Esophagus muscularis mucosa (tissue), 4 donors: ENCODE measurements at regions not wholly inside any gene's neighbourhood (a gene's known extent, or its start where the extent isn't known, plus 50 kb on each side); places are given as distances from the start of the nearest gene placed in this dataset.

Source experiments
- DNase-seq: peaks from one replicate; pipeline ENCODE4 v3.0.0-alpha.2; 2017; ENCODE audit errors: extremely low spot score
- H3K27ac ChIP-seq, 4 donors: fragments of 200-600 bp; sonication (generic); replicated peaks in 1 of 4; 1 replicate in 3 of 4; 2 replicates in 1 of 4; pipeline ENCODE4 v1.5.1; 2016 to 2019; ENCODE audit warnings: mild to moderate bottlenecking in 1 of 4
- H3K27me3 ChIP-seq, 4 donors: fragments of 200-600 bp; sonication (generic); one replicate each; pipeline versions ENCODE4 v1.5.1 to v1.6.0; 2016 to 2019
- H3K36me3 ChIP-seq, 4 donors: fragments of 200-600 bp; sonication (generic); one replicate each; pipeline ENCODE4 v1.5.1; 2016 to 2019
- H3K4me1 ChIP-seq, 4 donors: fragments of 200-600 bp; sonication (generic); one replicate each; pipeline ENCODE4 v1.5.1; 2016 to 2019
- H3K4me3 ChIP-seq, 4 donors: fragments of 200-600 bp; sonication (generic); 1 replicate in 2 of 4; 2 replicates in 2 of 4; pipeline ENCODE4 v1.5.1; 2016 to 2019; ENCODE audit warnings: mild to moderate bottlenecking in 4 of 4, moderate library complexity in 1 of 4
- H3K9me3 ChIP-seq, 4 donors: fragments of 200-600 bp; sonication (generic); 1 replicate in 3 of 4; 2 replicates in 1 of 4; pipeline ENCODE4 v1.5.1; 2016 to 2019
- CTCF ChIP-seq, 3 experiments: fragments of 200-600 bp in 2 of 3; fragments of 450-650 bp in 1 of 3; sonication (generic) in 2 of 3; IDR thresholded peaks; one replicate each; pipeline ENCODE4 v1.5.1; 2017 to 2019; ENCODE audit warnings: antibody characterized with exemption in 3 of 3, mild to moderate bottlenecking in 2 of 3, moderate library complexity in 1 of 3
- EP300 ChIP-seq: sonication (generic); formaldehyde crosslinking; IDR thresholded peaks from one replicate; pipeline ENCODE4 v1.6.1; 2017; ENCODE audit warnings: antibody characterized with exemption
- POLR2A ChIP-seq: fragments of 450-650 bp; IDR thresholded peaks from one replicate; pipeline ENCODE4 v1.6.1; 2017; ENCODE audit warnings: antibody characterized with exemption, moderate library complexity, mild to moderate bottlenecking, low read depth
- POLR2AphosphoS5 ChIP-seq, 2 donors: sonication (generic); formaldehyde crosslinking; IDR thresholded peaks; one replicate each; pipeline ENCODE4 v1.6.1; 2017; ENCODE audit warnings: antibody characterized with exemption in 2 of 2
- WGBS: methylation state at CpG from one replicate; pipeline ENCODE4 v1.1.5; 2018; 5-methylcytosine and 5-hydroxymethylcytosine counted together
- intact Hi-C: fragments of 100-400 bp; cut with DNase I; formaldehyde crosslinking; loops from one replicate; pipeline ENCODE4 v1.15.1; 2023

- Histone ChIP-seq H3K4me1 (peaks cover 0 to 5% (median 1%) of the 10 kb centered on the region in 4 donors), H3K36me3 (no peaks in the 10 kb centered on the region), H3K4me3 (no peak overlapping the region), H3K9me3 (no peaks in the 10 kb centered on the region), H3K27ac (no peak overlapping the region), H3K27me3 (no peaks in the 10 kb centered on the region)
- WGBS = 70% methylated on average over 4 of the region's 4 CpGs
- TF ChIP-seq POLR2A (no peak), EP300 (no peak), POLR2AphosphoS5 (IDR thresholded peaks at IDR 0.05) (no peak), CTCF (IDR thresholded peaks at IDR 0.05) (no peak)
- intact Hi-C loops = no loop called here
- no peak for DNase-seq
Observed at GRCh38 chr20:40191573-40191972, 497.5 kb downstream of the MAFB start.

DNA sequence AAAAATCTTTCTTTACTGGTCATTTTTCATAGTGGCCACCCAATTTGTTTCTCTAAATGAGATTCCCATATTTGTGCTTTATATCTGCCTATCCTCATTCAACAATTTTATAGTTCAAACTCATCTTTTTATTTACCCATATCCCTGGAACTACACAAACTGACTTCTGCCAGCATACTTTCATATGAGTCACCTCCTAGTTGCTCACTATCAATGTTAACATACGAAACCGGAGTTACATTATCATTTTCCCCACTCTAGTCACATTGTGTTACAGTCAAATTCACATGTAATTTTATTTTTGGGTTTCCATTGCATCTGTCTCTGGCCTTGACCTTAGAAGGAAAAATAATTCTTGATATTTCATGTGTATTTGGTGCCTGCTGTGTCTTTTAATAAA, 499.4 kb downstream of the MAFB start:
- no peaks in the 10 kb centered on the region for H3K36me3 ChIP-seq
- H3K27me3 ChIP-seq = no peaks in the 10 kb centered on the region
- no peak overlapping the region for H3K4me3 ChIP-seq
- no peaks in the 10 kb centered on the region for H3K9me3 ChIP-seq
- no peak overlapping the region for H3K27ac ChIP-seq
- intact Hi-C loops = no loop called here
- TF ChIP-seq POLR2AphosphoS5 (IDR thresholded peaks at IDR 0.05) = no peak
- no peak for TF ChIP-seq POLR2A
- no peak for TF ChIP-seq EP300
- TF ChIP-seq CTCF (IDR thresholded peaks at IDR 0.05) = no peak
- DNase-seq = no peak
- H3K4me1 ChIP-seq = peaks cover 0 to 5% (median 1%) of the 10 kb centered on the region in 4 donors
- WGBS = 75% methylated on average over 2 of the region's 2 CpGs

DNA sequence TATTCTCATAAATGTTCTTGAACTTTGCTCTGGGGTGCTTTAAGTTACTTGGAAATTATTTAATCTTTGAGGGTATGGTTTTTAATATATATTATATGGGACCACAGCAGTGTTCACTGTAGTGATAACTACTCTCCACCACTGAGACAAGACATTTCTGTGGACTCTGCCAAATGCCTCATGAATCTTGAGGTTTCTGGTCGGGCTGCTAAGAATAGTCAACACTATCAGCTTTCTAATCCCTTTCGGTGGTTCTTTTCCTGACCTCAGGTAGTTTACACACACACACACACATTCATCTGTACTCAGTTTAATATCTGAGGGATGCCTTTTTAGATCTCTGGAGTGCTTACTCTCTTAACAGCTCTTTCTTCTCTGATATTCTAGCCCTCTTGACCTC, 500.7 kb downstream of the MAFB start:
- TF ChIP-seq POLR2A (no peak), CTCF (IDR thresholded peaks at IDR 0.05) (no peak), POLR2AphosphoS5 (IDR thresholded peaks at IDR 0.05) (no peak), EP300 (no peak)
- no peak overlapping the region for H3K4me3 ChIP-seq
- H3K4me1 ChIP-seq = peaks cover 0 to 5% (median 1%) of the 10 kb centered on the region in 4 donors
- 66% methylated on average over 2 of the region's 2 CpGs for WGBS
- DNase-seq = no peak
- H3K27ac ChIP-seq = no peak overlapping the region
- no peaks in the 10 kb centered on the region for H3K9me3 ChIP-seq
- intact Hi-C loops = no loop called here
- H3K27me3 ChIP-seq = no peaks in the 10 kb centered on the region
- no peaks in the 10 kb centered on the region for H3K36me3 ChIP-seq

GRCh38 chr20:40186826-40187225, 502.2 kb downstream of the MAFB start:
- Histone ChIP-seq H3K27me3 (no peaks in the 10 kb centered on the region), H3K4me3 (no peak overlapping the region), H3K27ac (no peak overlapping the region), H3K9me3 (no peaks in the 10 kb centered on the region), H3K4me1 (peaks cover 0 to 3% (median under 1%) of the 10 kb centered on the region in 4 donors), H3K36me3 (no peaks in the 10 kb centered on the region)
- intact Hi-C loops = no loop called here
- WGBS = 79% methylated on average over 2 of the region's 2 CpGs
- no peak for TF ChIP-seq EP300
- TF ChIP-seq CTCF (IDR thresholded peaks at IDR 0.05) = no peak
- DNase-seq = no peak

GRCh38 chr20:40181676-40182075, 507.4 kb downstream of the MAFB start:
- H3K4me3 ChIP-seq = no peak overlapping the region
- H3K36me3 ChIP-seq = no peaks in the 10 kb centered on the region
- 87% methylated on average over 3 of the region's 3 CpGs for WGBS
- no peaks in the 10 kb centered on the region for H3K4me1 ChIP-seq
- no peaks in the 10 kb centered on the region for H3K27me3 ChIP-seq
- intact Hi-C loops = no loop called here
- TF ChIP-seq POLR2AphosphoS5 (IDR thresholded peaks at IDR 0.05) = no peak
- no peak for TF ChIP-seq CTCF (IDR thresholded peaks at IDR 0.05)
- TF ChIP-seq POLR2A = no peak
- no peak for TF ChIP-seq EP300
- no peak overlapping the region for H3K27ac ChIP-seq
- no peaks in the 10 kb centered on the region for H3K9me3 ChIP-seq
- DNase-seq = no peak
